Inflammatory macrophage (primary cell): ENCODE measurements at regions not wholly inside any gene's neighbourhood (a gene's known extent, or its start where the extent isn't known, plus 50 kb on each side); places are given as distances from the start of the nearest gene placed in this dataset.

Experiments used
- DNase-seq, 2 donors: peaks; one replicate each; pipeline ENCODE4 v3.0.0-alpha.2; 2020 to 2022

GRCh38 chr18:78582898-78583738 is 396.5 kb upstream of the SALL3 start:
- no peak for DNase-seq

- no peak for DNase-seq
These were observed 395.7 kb upstream of the SALL3 start for GRCh38 chr18:78583739-78584458.

- no peak for DNase-seq
These were observed 395.1 kb upstream of the SALL3 start for GRCh38 chr18:78584459-78585022.

GRCh38 chr18:78586586-78586985 is 393.0 kb upstream of the SALL3 start:
- no peak for DNase-seq

GRCh38 chr18:78587096-78587495 is 392.5 kb upstream of the SALL3 start:
- DNase-seq: no peak

- no peak for DNase-seq
These were observed 391.7 kb upstream of the SALL3 start for GRCh38 chr18:78587626-78588600.

- no peak for DNase-seq
These were observed 389.6 kb upstream of the SALL3 start for GRCh38 chr18:78589916-78590437.

GRCh38 chr18:78595453-78595852 is 384.2 kb upstream of the SALL3 start:
- no peak for DNase-seq

GRCh38 chr18:78595924-78596573 is 383.6 kb upstream of the SALL3 start:
- DNase-seq: no peak

GRCh38 chr18:78596794-78597345 is 382.7 kb upstream of the SALL3 start:
- no peak for DNase-seq

GRCh38 chr18:78601349-78601748 is 378.3 kb upstream of the SALL3 start:
- DNase-seq: peak in 1 of 2 donors; percentile 10

- DNase-seq: no peak
These were observed 377.7 kb upstream of the SALL3 start for GRCh38 chr18:78601923-78602322.

- DNase-seq: no peak
These were observed 377.2 kb upstream of the SALL3 start for GRCh38 chr18:78602430-78602829.

GRCh38 chr18:78603102-78603983 is 376.3 kb upstream of the SALL3 start:
- no peak for DNase-seq

GRCh38 chr18:78605255-78605654 is 374.4 kb upstream of the SALL3 start:
- DNase-seq: no peak

GRCh38 chr18:78607221-78607620 is 372.4 kb upstream of the SALL3 start:
- no peak for DNase-seq

- no peak for DNase-seq
These were observed 371.8 kb upstream of the SALL3 start for GRCh38 chr18:78607784-78608183.

GRCh38 chr18:78610179-78610578 is 369.4 kb upstream of the SALL3 start:
- no peak for DNase-seq

GRCh38 chr18:78611201-78611800 is 368.3 kb upstream of the SALL3 start:
- no peak for DNase-seq

GRCh38 chr18:78611869-78612268 is 367.7 kb upstream of the SALL3 start:
- DNase-seq: no peak
